ENCODE measurements at regions not wholly inside any gene's neighbourhood (a gene's known extent, or its start where the extent isn't known, plus 50 kb on each side); places are given as distances from the start of the nearest gene placed in this dataset.

- no peak for TF ChIP-seq CTCF (conservative IDR thresholded peaks at IDR 0.05; ENCODE audit: low read depth)
- DNase-seq (ENCODE audit: low spot score) = no peak
- ChIA-PET POLR2A (ENCODE audit: low non-redundant PET) (no interaction called here), CTCF (no interaction called here)
- H3K27ac ChIP-seq = no peak overlapping the region
Measured at GRCh38 chr3:70607469-70607868, 295.0 kb upstream of the MDFIC2 start.

GRCh38 chr3:70606018-70606417 is 293.6 kb upstream of the MDFIC2 start:
- no peak for DNase-seq (ENCODE audit: low spot score)
- CTCF ChIA-PET = no interaction called here
- POLR2A ChIA-PET (ENCODE audit: low non-redundant PET) = no interaction called here
- TF ChIP-seq CTCF (conservative IDR thresholded peaks at IDR 0.05; ENCODE audit: low read depth) = no peak
- no peak overlapping the region for H3K27ac ChIP-seq

- no peak overlapping the region for H3K27ac ChIP-seq
- ChIA-PET POLR2A (ENCODE audit: low non-redundant PET) (no interaction called here), CTCF (no interaction called here)
- no peak for DNase-seq (ENCODE audit: low spot score)
- TF ChIP-seq CTCF (conservative IDR thresholded peaks at IDR 0.05; ENCODE audit: low read depth) = no peak
Measured at GRCh38 chr3:70603103-70603502, 290.7 kb upstream of the MDFIC2 start.

- no peak for TF ChIP-seq CTCF (conservative IDR thresholded peaks at IDR 0.05; ENCODE audit: low read depth)
- ChIA-PET POLR2A (ENCODE audit: low non-redundant PET) (no interaction called here), CTCF (no interaction called here)
- H3K27ac ChIP-seq = no peak overlapping the region
- DNase-seq (ENCODE audit: low spot score) = no peak
Measured at GRCh38 chr3:70597312-70597711, 284.9 kb upstream of the MDFIC2 start.

- no peak for DNase-seq (ENCODE audit: low spot score)
- POLR2A ChIA-PET (ENCODE audit: low non-redundant PET) = no interaction called here
- no peak for TF ChIP-seq CTCF (conservative IDR thresholded peaks at IDR 0.05; ENCODE audit: low read depth)
- H3K27ac ChIP-seq = no peak overlapping the region
- CTCF ChIA-PET = no interaction called here
Measured at GRCh38 chr3:70583682-70584081, 271.2 kb upstream of the MDFIC2 start.

- CTCF ChIA-PET = no interaction called here
- POLR2A ChIA-PET (ENCODE audit: low non-redundant PET) = no interaction called here
- DNase-seq (ENCODE audit: low spot score) = no peak
- TF ChIP-seq CTCF (conservative IDR thresholded peaks at IDR 0.05; ENCODE audit: low read depth) = no peak
- no peak overlapping the region for H3K27ac ChIP-seq
Measured at GRCh38 chr3:70582803-70583202, 270.4 kb upstream of the MDFIC2 start.

- no peak for DNase-seq (ENCODE audit: low spot score)
- ChIA-PET CTCF (interaction anchor here (0.7 kb wide), 1 partner anchor 80 kb away, joined by 3 read pairs; no protein-coding TSS in a partner anchor), POLR2A (ENCODE audit: low non-redundant PET) (no interaction called here)
- TF ChIP-seq CTCF (conservative IDR thresholded peaks at IDR 0.05; ENCODE audit: low read depth) = no peak
- no peak overlapping the region for H3K27ac ChIP-seq
Measured at GRCh38 chr3:70580021-70580420, 267.6 kb upstream of the MDFIC2 start.

Measured in RWPE1 (cell line).